HCT116 (cell line): ENCODE measurements at regions not wholly inside any gene's neighbourhood (a gene's known extent, or its start where the extent isn't known, plus 50 kb on each side); places are given as distances from the start of the nearest gene placed in this dataset.

ENCODE experiments used
- ATAC-seq: fragments of 200-7000 bp; cut with Tn5 transposase; 2 replicates; pipeline ENCODE4 v1.9.1; 2020; ENCODE audit warnings: mild to moderate bottlenecking, moderate library complexity
- BruUV-seq: library from RNA; stranded (reverse); fragments of 400-500 nt; replicated peaks from 2 replicates; lab custom pipeline; 2021; lab: Mats Ljungman, UMichigan
- CTCF ChIA-PET: fragments of 300-600 bp; sonication (Branson Sonifier 250); formaldehyde crosslinking; loops from one replicate; lab custom pipeline; 2021; ENCODE audit warnings: antibody characterized with exemption; lab: Charles Lee
- POLR2A ChIA-PET: fragments of 300-600, 350-600 bp; sonication (Branson Sonifier 250); formaldehyde crosslinking; loops from one replicate; lab custom pipeline; 2021; ENCODE audit warnings: antibody characterized with exemption; lab: Charles Lee
- RAD21 ChIA-PET, 2 experiments: fragments of 300-600 bp; sonication (Branson Sonifier 250); formaldehyde crosslinking; loops; one replicate each; lab custom pipeline; 2023; ENCODE audit warnings: low total read pairs in 2 of 2; ENCODE audit not compliant: uncharacterized antibody in 2 of 2, unreplicated experiment in 2 of 2, low non-redundant PET in 1 of 2; lab: Charles Lee
- DNase-seq: peaks from one replicate; pipeline ENCODE4 v3.0.0-alpha.2; 2010; ENCODE audit warnings: low read depth, low spot score
- H2AFZ ChIP-seq: fragments of 200-600 bp; shearing (Covaris generic), sonication (generic); 2 replicates; pipeline ENCODE4 v1.6.1; 2017; ENCODE audit warnings: low read depth, mixed run types, mixed read lengths, antibody characterized with exemption, low read length; ENCODE audit not compliant: poor library complexity, severe bottlenecking
- H3K27ac ChIP-seq: 2 replicates; pipeline ENCODE4 v1.5.1; 2012; ENCODE audit warnings: low read depth, low read length
- H3K27me3 ChIP-seq: fragments of 200-600 bp; sonication (generic); 2 replicates; pipeline ENCODE4 v1.6.1; 2016; ENCODE audit warnings: mixed run types, low read length, mixed read lengths; ENCODE audit not compliant: insufficient read depth
- H3K36me3 ChIP-seq, 2 experiments: fragments of 200-500 bp in 1 of 2; fragments of 200-600 bp in 1 of 2; sonication (Bioruptor generic) in 1 of 2; sonication (generic) in 1 of 2; 2 replicates each; pipeline versions ENCODE4 v1.5.1 to v1.6.1; 2014 to 2016; ENCODE audit warnings: low read length in 2 of 2, inconsistent platforms in 1 of 2, mixed read lengths in 1 of 2, mixed run types in 1 of 2; ENCODE audit not compliant: insufficient read depth in 2 of 2, control insufficient read depth in 1 of 2
- H3K4me1 ChIP-seq, 2 experiments: fragments of 200-600 bp in 1 of 2; sonication (generic) in 1 of 2; 2 replicates each; pipeline versions ENCODE4 v1.5.1 to v1.6.1; 2012 to 2017; ENCODE audit warnings: low read length in 2 of 2, inconsistent platforms in 1 of 2, mild to moderate bottlenecking in 1 of 2, mixed read lengths in 1 of 2, mixed run types in 1 of 2, moderate library complexity in 1 of 2; ENCODE audit not compliant: insufficient read depth in 2 of 2, control insufficient read depth in 1 of 2
- H3K4me2 ChIP-seq: fragments of 200-600 bp; sonication (generic); 2 replicates; pipeline ENCODE4 v1.6.1; 2017; ENCODE audit warnings: mixed run types, low read length, mixed read lengths
- H3K4me3 ChIP-seq, 2 experiments: fragments of 200-600 bp in 1 of 2; sonication (generic) in 1 of 2; replicated peaks in 1 of 2; 2 replicates each; pipeline ENCODE4 v1.5.1; 2011 to 2016; ENCODE audit warnings: low read length in 2 of 2, control low read depth in 1 of 2, low read depth in 1 of 2, mild to moderate bottlenecking in 1 of 2, mixed read lengths in 1 of 2, mixed run types in 1 of 2
- H3K79me2 ChIP-seq: fragments of 200-600 bp; sonication (generic); 2 replicates; pipeline ENCODE4 v1.6.1; 2017; ENCODE audit warnings: mild to moderate bottlenecking, mixed run types, low read length, moderate library complexity, mixed read lengths; ENCODE audit not compliant: insufficient read depth
- H3K9ac ChIP-seq: fragments of 200-600 bp; sonication (generic); 2 replicates; pipeline ENCODE4 v1.6.1; 2016; ENCODE audit warnings: low read length, mixed read lengths
- H3K9me2 ChIP-seq: fragments of 200-600 bp; sonication (generic), shearing (Covaris generic); 2 replicates; pipeline ENCODE4 v1.6.1; 2017; ENCODE audit warnings: mixed run types, mild to moderate bottlenecking, moderate library complexity; ENCODE audit not compliant: insufficient read depth
- H3K9me3 ChIP-seq, 2 experiments: fragments of 200-500 bp in 1 of 2; fragments of 200-600 bp in 1 of 2; sonication (Bioruptor generic) in 1 of 2; sonication (generic) in 1 of 2; 2 replicates each; pipeline ENCODE4 v1.6.1; 2014 to 2017; ENCODE audit warnings: low read length in 2 of 2, mixed read lengths in 2 of 2, inconsistent platforms in 1 of 2, low read depth in 1 of 2, mild to moderate bottlenecking in 1 of 2, mixed run types in 1 of 2, moderate library complexity in 1 of 2; ENCODE audit not compliant: control insufficient read depth in 1 of 2, insufficient read depth in 1 of 2
- H4K20me1 ChIP-seq: fragments of 200-600 bp; sonication (generic), shearing (Covaris generic); 2 replicates; pipeline ENCODE4 v1.6.1; 2017; ENCODE audit warnings: mixed run types, mild to moderate bottlenecking, moderate library complexity; ENCODE audit not compliant: insufficient read depth
- ATF3 ChIP-seq: IDR thresholded peaks from 2 replicates; pipeline ENCODE4 v1.6.1; 2012
- CBX3 ChIP-seq: IDR thresholded peaks from 2 replicates; pipeline ENCODE4 v1.6.1; 2012; ENCODE audit warnings: low read depth
- CEBPB ChIP-seq: IDR thresholded peaks from 2 replicates; pipeline ENCODE4 v1.6.1; 2012; ENCODE audit warnings: low read depth
- ELF1 ChIP-seq: IDR thresholded peaks from 2 replicates; pipeline ENCODE4 v1.6.1; 2012; ENCODE audit warnings: low read depth, borderline replicate concordance
- EZH2 ChIP-seq: fragments of 200-600 bp; sonication (generic); IDR thresholded peaks from 2 replicates; pipeline ENCODE4 v1.6.1; 2017; ENCODE audit warnings: antibody characterized with exemption, mixed run types
- EZH2phosphoT487 ChIP-seq: fragments of 200-600 bp; IDR thresholded peaks from 2 replicates; pipeline ENCODE4 v1.6.1; 2018; ENCODE audit warnings: antibody characterized with exemption, borderline replicate concordance
- MAX ChIP-seq: IDR thresholded peaks from 2 replicates; pipeline ENCODE4 v1.6.1; 2012
- POLR2A ChIP-seq: IDR thresholded peaks from 2 replicates; pipeline ENCODE4 v1.7.0; 2011; ENCODE audit warnings: borderline replicate concordance; ENCODE audit not compliant: insufficient read depth, insufficient read length; ENCODE audit errors: extremely low read depth
- POLR2AphosphoS5 ChIP-seq: IDR thresholded peaks from 2 replicates; pipeline ENCODE4 v1.6.1; 2011; ENCODE audit warnings: mild to moderate bottlenecking, low read depth, low read length, moderate library complexity
- SIN3A ChIP-seq: IDR thresholded peaks from 2 replicates; pipeline ENCODE4 v1.6.1; 2012; ENCODE audit warnings: low read depth
- SP1 ChIP-seq: IDR thresholded peaks from 2 replicates; pipeline ENCODE4 v1.6.1; 2012; ENCODE audit warnings: low read depth
- TCF7L2 ChIP-seq: IDR thresholded peaks from 2 replicates; pipeline ENCODE4 v1.7.0; 2011; ENCODE audit warnings: borderline replicate concordance, inconsistent platforms; ENCODE audit not compliant: insufficient read depth, insufficient read length; ENCODE audit errors: extremely low read depth
- YY1 ChIP-seq: IDR thresholded peaks from 2 replicates; pipeline ENCODE4 v1.6.1; 2011; ENCODE audit warnings: low read length, low read depth, moderate library complexity, mild to moderate bottlenecking; ENCODE audit not compliant: insufficient replicate concordance; ENCODE audit errors: extremely low read depth
- ZBTB33 ChIP-seq: IDR thresholded peaks from 2 replicates; pipeline ENCODE4 v1.6.1; 2011; ENCODE audit warnings: mild to moderate bottlenecking, low read length, moderate library complexity; ENCODE audit not compliant: insufficient replicate concordance; ENCODE audit errors: extremely low read depth
- ZFX ChIP-seq: fragments of 450-650 bp; IDR thresholded peaks from 2 replicates; pipeline ENCODE4 v1.6.1; 2017
- ZNF274 ChIP-seq: fragments of 200-500 bp; sonication (Bioruptor generic); IDR thresholded peaks from 2 replicates; pipeline ENCODE4 v1.6.1; 2014; ENCODE audit warnings: mild to moderate bottlenecking, low read depth, low read length, inconsistent platforms
- intact Hi-C: fragments of 100-400 bp; cut with micrococcal nuclease; formaldehyde crosslinking; loops from 2 replicates; pipeline ENCODE4 v1.10.0; 2022

- TF ChIP-seq ELF1 (no peak), CBX3 (no peak), ZBTB33 (no peak), SIN3A (no peak), EZH2 (no peak), ZNF274 (no peak), ZFX (no peak), MAX (no peak), POLR2A (no peak), EZH2phosphoT487 (no peak), POLR2AphosphoS5 (no peak), SP1 (no peak), TCF7L2 (no peak), ATF3 (no peak), CEBPB (no peak), YY1 (no peak)
- intact Hi-C loops: no loop called here
- no peak for DNase-seq
- H3K4me3 ChIP-seq: no peak overlapping the region
- H4K20me1 ChIP-seq: no peaks in the 10 kb centered on the region
- no peaks in the 10 kb centered on the region for H3K9me2 ChIP-seq
- no peak overlapping the region for H3K27ac ChIP-seq
- ATAC-seq: no peak
- H3K36me3 ChIP-seq: no peaks in the 10 kb centered on the region
- H2AFZ ChIP-seq: no peak overlapping the region
- H3K4me1 ChIP-seq: no peaks in the 10 kb centered on the region; a peak in 1 of 4 replicates
- no peaks in the 10 kb centered on the region for H3K27me3 ChIP-seq
- ChIA-PET RAD21 (no interaction called here), CTCF (no interaction called here), POLR2A (no interaction called here)
- no peak overlapping the region for H3K9ac ChIP-seq
- BruUV-seq: no TSS peak
- no peaks in the 10 kb centered on the region for H3K9me3 ChIP-seq
- H3K79me2 ChIP-seq: no peaks in the 10 kb centered on the region
- no peak overlapping the region for H3K4me2 ChIP-seq
These were observed 286.5 kb downstream of the ALDH8A1 start for GRCh38 chr6:134663356-134663755.
